DND-41 (cell line): ENCODE measurements at regions not wholly inside any gene's neighbourhood (a gene's known extent, or its start where the extent isn't known, plus 50 kb on each side); places are given as distances from the start of the nearest gene placed in this dataset.

Source experiments
- CTCF ChIP-seq: IDR thresholded peaks from 2 replicates; pipeline ENCODE4 v1.5.1; 2012; ENCODE audit warnings: borderline replicate concordance, low read length, moderate library complexity, mild to moderate bottlenecking; ENCODE audit not compliant: poor library complexity, severe bottlenecking; ENCODE audit errors: extremely low read depth
- EZH2 ChIP-seq: IDR thresholded peaks from 3 replicates; pipeline ENCODE4 v1.6.1; 2012; ENCODE audit warnings: borderline replicate concordance, low read depth, mild to moderate bottlenecking, moderate library complexity, low read length, inconsistent platforms; ENCODE audit not compliant: severe bottlenecking

- TF ChIP-seq CTCF (no peak), EZH2 (no peak)
Measured at GRCh38 chr5:53407373-53407772, 73.1 kb upstream of the FST start.
